Osteocyte (in vitro differentiated cells): ENCODE measurements at regions not wholly inside any gene's neighbourhood (a gene's known extent, or its start where the extent isn't known, plus 50 kb on each side); places are given as distances from the start of the nearest gene placed in this dataset.

Experiments used
- DNase-seq: peaks from one replicate; pipeline ENCODE4 v3.0.0; 2021; ENCODE audit warnings: mixed read lengths; ENCODE audit not compliant: unreplicated experiment; ENCODE audit errors: extremely low spot score
- H3K27ac Mint-ChIP-seq: one replicate; pipeline ENCODE4 v1.8.0; 2021; ENCODE audit warnings: mild to moderate bottlenecking, mixed read lengths; ENCODE audit not compliant: unreplicated experiment
- H3K27me3 Mint-ChIP-seq: one replicate; pipeline ENCODE4 v1.8.0; 2021; ENCODE audit warnings: mixed read lengths; ENCODE audit not compliant: unreplicated experiment
- H3K36me3 Mint-ChIP-seq: one replicate; pipeline ENCODE4 v1.8.0; 2021; ENCODE audit warnings: mixed read lengths; ENCODE audit not compliant: unreplicated experiment
- H3K4me1 Mint-ChIP-seq: one replicate; pipeline ENCODE4 v1.8.0; 2021; ENCODE audit warnings: mixed read lengths; ENCODE audit not compliant: unreplicated experiment
- H3K4me3 Mint-ChIP-seq: one replicate; pipeline ENCODE4 v1.8.0; 2021; ENCODE audit warnings: mild to moderate bottlenecking, moderate library complexity, mixed read lengths; ENCODE audit not compliant: unreplicated experiment
- H3K9me3 Mint-ChIP-seq: one replicate; pipeline ENCODE4 v1.8.0; 2021; ENCODE audit warnings: mixed read lengths; ENCODE audit not compliant: unreplicated experiment
- CTCF ChIP-seq: fragments of 200-600 bp; sonication (generic); IDR thresholded peaks from 2 replicates; pipeline ENCODE4 v1.5.0; 2021; ENCODE audit warnings: antibody characterized with exemption, mild to moderate bottlenecking, moderate library complexity

GRCh38 chr6:44508646-44509045, 121.1 kb downstream of the CDC5L start:
- Mint-ChIP-seq H3K27me3 (peaks cover 16% of the 10 kb centered on the region), H3K36me3 (no peaks in the 10 kb centered on the region), H3K27ac (no peak overlapping the region), H3K4me3 (no peak overlapping the region), H3K4me1 (peaks cover 8% of the 10 kb centered on the region), H3K9me3 (no peaks in the 10 kb centered on the region)
- TF ChIP-seq CTCF, result no peak
- no peak for DNase-seq

- Mint-ChIP-seq H3K27me3 (peaks cover 12% of the 10 kb centered on the region), H3K4me3 (no peak overlapping the region), H3K27ac (no peak overlapping the region), H3K4me1 (peaks cover 11% of the 10 kb centered on the region), H3K9me3 (no peaks in the 10 kb centered on the region), H3K36me3 (no peaks in the 10 kb centered on the region)
- DNase-seq, result peak; percentile 15
- TF ChIP-seq CTCF, result no peak
Measured at GRCh38 chr6:44511126-44511525, 123.6 kb downstream of the CDC5L start.

- TF ChIP-seq CTCF, result no peak
- H3K4me1 Mint-ChIP-seq, result peaks cover 11% of the 10 kb centered on the region
- peak; percentile 59 for DNase-seq
- peaks cover 10% of the 10 kb centered on the region for H3K9me3 Mint-ChIP-seq
- no peaks in the 10 kb centered on the region for H3K36me3 Mint-ChIP-seq
- H3K27ac Mint-ChIP-seq, result no peak overlapping the region
- H3K4me3 Mint-ChIP-seq, result no peak overlapping the region
- peaks cover 17% of the 10 kb centered on the region for H3K27me3 Mint-ChIP-seq
Measured at GRCh38 chr6:44512868-44513741, 125.6 kb downstream of the CDC5L start.

- H3K27me3 Mint-ChIP-seq, result peaks cover 26% of the 10 kb centered on the region
- H3K27ac Mint-ChIP-seq, result no peak overlapping the region
- peaks cover 11% of the 10 kb centered on the region for H3K4me1 Mint-ChIP-seq
- H3K9me3 Mint-ChIP-seq, result peaks cover 16% of the 10 kb centered on the region
- peak; percentile 38 for DNase-seq
- H3K4me3 Mint-ChIP-seq, result no peak overlapping the region
- H3K36me3 Mint-ChIP-seq, result peaks cover 3% of the 10 kb centered on the region
- no peak for TF ChIP-seq CTCF
Measured at GRCh38 chr6:44514085-44514484, 126.6 kb downstream of the CDC5L start.

GRCh38 chr6:44514576-44515193, 127.2 kb downstream of the CDC5L start:
- peaks cover 3% of the 10 kb centered on the region for H3K36me3 Mint-ChIP-seq
- TF ChIP-seq CTCF, result no peak
- H3K27ac Mint-ChIP-seq, result no peak overlapping the region
- peak; percentile 60 for DNase-seq
- peaks cover 11% of the 10 kb centered on the region for H3K4me1 Mint-ChIP-seq
- H3K4me3 Mint-ChIP-seq, result no peak overlapping the region
- H3K27me3 Mint-ChIP-seq, result peaks cover 31% of the 10 kb centered on the region
- peaks cover 21% of the 10 kb centered on the region for H3K9me3 Mint-ChIP-seq
